H9 (cell line): ENCODE measurements at regions not wholly inside any gene's neighbourhood (a gene's known extent, or its start where the extent isn't known, plus 50 kb on each side); places are given as distances from the start of the nearest gene placed in this dataset.

ENCODE experiments used
- DNase-seq: peaks from one replicate; pipeline ENCODE4 v3.0.0-alpha.2; 2017
- H2AFZ ChIP-seq: one replicate; pipeline ENCODE4 v1.6.1; 2013; ENCODE audit warnings: mild to moderate bottlenecking, low read length, control low read depth, moderate library complexity
- H2AK5ac ChIP-seq: 2 replicates; pipeline ENCODE4 v1.6.1; 2013; ENCODE audit warnings: low read length, control low read depth, mixed read lengths; ENCODE audit not compliant: insufficient read length
- H2BK120ac ChIP-seq: one replicate; pipeline ENCODE4 v1.6.1; 2013; ENCODE audit warnings: low read depth, mild to moderate bottlenecking, low read length, control low read depth, inconsistent platforms; ENCODE audit not compliant: poor library complexity, severe bottlenecking
- H2BK12ac ChIP-seq: 2 replicates; pipeline ENCODE4 v1.6.1; 2013; ENCODE audit warnings: low read length, control low read depth, mixed read lengths, low read depth; ENCODE audit not compliant: insufficient read length
- H2BK15ac ChIP-seq: 2 replicates; pipeline ENCODE4 v1.6.1; 2013; ENCODE audit warnings: low read depth, low read length, control low read depth
- H2BK20ac ChIP-seq: one replicate; pipeline ENCODE4 v1.6.1; 2013; ENCODE audit warnings: low read depth, mild to moderate bottlenecking, low read length, control low read depth, inconsistent platforms; ENCODE audit not compliant: poor library complexity, severe bottlenecking
- H2BK5ac ChIP-seq: 2 replicates; pipeline ENCODE4 v1.6.1; 2013; ENCODE audit warnings: low read length, control low read depth, mixed read lengths; ENCODE audit not compliant: insufficient read length
- H3K14ac ChIP-seq: 2 replicates; pipeline ENCODE4 v1.6.1; 2013; ENCODE audit warnings: low read length, control low read depth; ENCODE audit not compliant: insufficient read depth
- H3K18ac ChIP-seq: 2 replicates; pipeline ENCODE4 v1.6.1; 2013; ENCODE audit warnings: low read depth, mild to moderate bottlenecking, mixed read lengths, low read length, control low read depth; ENCODE audit not compliant: insufficient read length
- H3K23ac ChIP-seq: 2 replicates; pipeline ENCODE4 v1.6.1; 2013; ENCODE audit warnings: low read length, control low read depth, mixed read lengths, low read depth; ENCODE audit not compliant: insufficient read length
- H3K23me2 ChIP-seq: 2 replicates; pipeline ENCODE4 v1.6.1; 2013; ENCODE audit warnings: low read depth, mild to moderate bottlenecking, mixed read lengths, low read length, control low read depth; ENCODE audit not compliant: insufficient read length, poor library complexity, severe bottlenecking
- H3K27ac ChIP-seq: 2 replicates; pipeline ENCODE4 v1.5.1; 2013; ENCODE audit warnings: low read length, control low read depth, mixed read lengths, low read depth; ENCODE audit not compliant: insufficient read length
- H3K27me3 ChIP-seq: 2 replicates; pipeline ENCODE4 v1.6.1; 2013; ENCODE audit warnings: low read length, control low read depth, inconsistent platforms; ENCODE audit not compliant: insufficient read depth
- H3K4ac ChIP-seq: 2 replicates; pipeline ENCODE4 v1.6.1; 2013; ENCODE audit warnings: low read depth, mild to moderate bottlenecking, control low read depth, inconsistent platforms, low read length, moderate library complexity
- H3K4me1 ChIP-seq: 2 replicates; pipeline ENCODE4 v1.6.1; 2013; ENCODE audit warnings: low read length, control low read depth, inconsistent platforms; ENCODE audit not compliant: insufficient read depth
- H3K4me2 ChIP-seq: 2 replicates; pipeline ENCODE4 v1.6.1; 2013; ENCODE audit warnings: low read length, control low read depth, mixed read lengths; ENCODE audit not compliant: insufficient read length, insufficient read depth
- H3K56ac ChIP-seq: 2 replicates; pipeline ENCODE4 v1.6.1; 2013; ENCODE audit warnings: low read depth, mild to moderate bottlenecking, mixed read lengths, low read length, control low read depth; ENCODE audit not compliant: insufficient read length
- H3K79me1 ChIP-seq: 2 replicates; pipeline ENCODE4 v1.6.1; 2013; ENCODE audit warnings: low read depth, mild to moderate bottlenecking, moderate library complexity, low read length, control low read depth, inconsistent platforms; ENCODE audit not compliant: insufficient read depth, poor library complexity, severe bottlenecking
- H3K79me2 ChIP-seq: 2 replicates; pipeline ENCODE4 v1.6.1; 2013; ENCODE audit warnings: low read length, control low read depth, inconsistent platforms; ENCODE audit not compliant: insufficient read depth
- H3K9ac ChIP-seq: 2 replicates; pipeline ENCODE4 v1.6.1; 2013; ENCODE audit warnings: low read length, control low read depth, mixed read lengths; ENCODE audit not compliant: insufficient read length; ENCODE audit errors: extremely low read depth
- H3K9me3 ChIP-seq: one replicate; pipeline ENCODE4 v1.6.1; 2013; ENCODE audit warnings: low read depth, low read length, inconsistent platforms; ENCODE audit not compliant: control insufficient read depth
- H3T11ph ChIP-seq: one replicate; pipeline ENCODE4 v1.6.1; 2013; ENCODE audit warnings: mild to moderate bottlenecking, low read length, control low read depth, inconsistent platforms
- H4K20me1 ChIP-seq: one replicate; pipeline ENCODE4 v1.6.1; 2013; ENCODE audit not compliant: control insufficient read depth, insufficient read length, insufficient read depth
- H4K5ac ChIP-seq: 2 replicates; pipeline ENCODE4 v1.6.1; 2013; ENCODE audit warnings: low read depth, mild to moderate bottlenecking, mixed read lengths, low read length, control low read depth; ENCODE audit not compliant: insufficient read length
- H4K8ac ChIP-seq: replicated peaks from 2 replicates; pipeline ENCODE4 v1.6.1; 2013; ENCODE audit warnings: low read length, control low read depth, mixed read lengths, low read depth; ENCODE audit not compliant: insufficient read length
- H4K91ac ChIP-seq: 2 replicates; pipeline ENCODE4 v1.6.1; 2013; ENCODE audit warnings: low read depth, mild to moderate bottlenecking, moderate library complexity, mixed read lengths, low read length, control low read depth; ENCODE audit not compliant: insufficient read length
- H3K27ac Mint-ChIP-seq, 3 experiments: 2 replicates in 2 of 3; 3 replicates in 1 of 3; pipeline ENCODE4 v1.8.0; 2020 to 2021; ENCODE audit warnings: mixed read lengths in 3 of 3, mild to moderate bottlenecking in 1 of 3, moderate library complexity in 1 of 3
- H3K27me3 Mint-ChIP-seq: 2 replicates; pipeline ENCODE4 v1.8.0; 2021; ENCODE audit warnings: low read depth, mild to moderate bottlenecking, moderate library complexity, mixed read lengths
- H3K36me3 Mint-ChIP-seq, 3 experiments: 2 replicates in 2 of 3; 3 replicates in 1 of 3; pipeline ENCODE4 v1.8.0; 2020 to 2021; ENCODE audit warnings: low read depth in 3 of 3, mixed read lengths in 3 of 3; ENCODE audit not compliant: insufficient read depth in 1 of 3
- H3K4me1 Mint-ChIP-seq, 2 experiments: 2 replicates each; pipeline ENCODE4 v1.8.0; 2020; ENCODE audit warnings: mixed read lengths in 2 of 2
- H3K4me3 Mint-ChIP-seq, 2 experiments: 2 replicates in 1 of 2; 3 replicates in 1 of 2; pipeline ENCODE4 v1.8.0; 2020 to 2021; ENCODE audit warnings: mild to moderate bottlenecking in 2 of 2, mixed read lengths in 2 of 2, moderate library complexity in 1 of 2
- H3K9me3 Mint-ChIP-seq, 2 experiments: 2 replicates in 1 of 2; 3 replicates in 1 of 2; pipeline ENCODE4 v1.8.0; 2020; ENCODE audit warnings: mild to moderate bottlenecking in 2 of 2, mixed read lengths in 2 of 2, moderate library complexity in 1 of 2
- CTCF ChIP-seq: fragments of 200-600 bp; sonication (generic); conservative IDR thresholded peaks from 3 replicates; pipeline ENCODE4 v1.8.0; 2021; ENCODE audit warnings: antibody characterized with exemption, mild to moderate bottlenecking
- WGBS: extraction: QIAGEN DNeasy Blood & Tissue Kit; methylation state at CpG from one replicate; pipeline ENCODE4 v1.1.7; 2013; ENCODE audit warnings: missing lambda C conversion rate, low lambda C conversion rate, mixed read lengths; ENCODE audit not compliant: insufficient read length; ENCODE audit errors: extremely low coverage; 5-methylcytosine and 5-hydroxymethylcytosine counted together

DNA sequence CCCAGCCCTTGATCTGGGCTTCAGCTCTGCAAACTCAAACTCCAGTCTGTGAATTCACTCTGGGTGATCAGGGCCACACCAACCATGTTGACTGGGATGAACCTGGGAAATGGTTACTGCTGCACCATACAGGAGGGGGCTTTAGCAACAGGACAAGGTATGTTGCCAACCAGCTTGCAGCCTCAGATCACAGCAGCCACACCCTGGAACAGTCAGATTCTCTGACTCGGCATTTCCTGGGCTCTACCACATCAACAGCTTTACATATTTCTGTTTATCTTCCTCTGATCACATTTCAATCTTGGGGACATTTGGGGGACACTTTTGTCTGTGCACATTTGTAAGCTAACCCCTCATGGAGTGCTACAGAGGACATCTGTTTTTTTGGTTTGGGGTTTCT is 267.0 kb upstream of the NCAM1 start:
- H3K27me3 Mint-ChIP-seq = no peaks in the 10 kb centered on the region; the same call in none of the 2 replicates
- no peaks in the 10 kb centered on the region; a peak in 1 of 4 replicates for H3K4me1 Mint-ChIP-seq
- H3K36me3 Mint-ChIP-seq = no peaks in the 10 kb centered on the region

More for the DNA sequence above, 267.0 kb upstream of the NCAM1 start:
- Histone ChIP-seq H2AFZ (no peak overlapping the region), H2BK12ac (no peak overlapping the region), H3K9me3 (no peaks in the 10 kb centered on the region), H3K79me1 (no peaks in the 10 kb centered on the region), H4K91ac (no peak overlapping the region), H4K5ac (no peak overlapping the region), H3K79me2 (no peaks in the 10 kb centered on the region), H3K14ac (no peak overlapping the region), H3K23me2 (no peaks in the 10 kb centered on the region), H3T11ph (no peak overlapping the region), H4K8ac (no peak overlapping the region), H2AK5ac (no peak overlapping the region), H3K4ac (no peak overlapping the region), H3K27ac (no peak overlapping the region), H3K9ac (no peak overlapping the region), H3K4me1 (no peaks in the 10 kb centered on the region), H2BK120ac (no peak overlapping the region), H4K20me1 (no peaks in the 10 kb centered on the region), H2BK5ac (no peak overlapping the region), H3K56ac (no peak overlapping the region), H3K23ac (no peak overlapping the region), H2BK20ac (no peak overlapping the region), H3K27me3 (no peaks in the 10 kb centered on the region), H3K4me2 (no peak overlapping the region), H2BK15ac (no peak overlapping the region), H3K18ac (no peak overlapping the region)
- TF ChIP-seq CTCF = no peak
- H3K4me3 Mint-ChIP-seq = no peak overlapping the region
- no peak for DNase-seq
- WGBS = no CpG with 5 or more reads among the region's 1 CpG
- no peaks in the 10 kb centered on the region for H3K9me3 Mint-ChIP-seq
- no peak overlapping the region for H3K27ac Mint-ChIP-seq
